Uterus (tissue), 2 donors: ENCODE measurements at regions not wholly inside any gene's neighbourhood (a gene's known extent, or its start where the extent isn't known, plus 50 kb on each side); places are given as distances from the start of the nearest gene placed in this dataset.

Experiments used
- CTCF ChIP-seq, 4 experiments: fragments of 200-600 bp in 2 of 4; fragments of 450-650 bp in 2 of 4; sonication (generic) in 2 of 4; IDR thresholded peaks; one replicate each; pipeline ENCODE4 v1.5.1; 2016 to 2019; ENCODE audit warnings: antibody characterized with exemption in 4 of 4, mild to moderate bottlenecking in 2 of 4, moderate library complexity in 1 of 4
- POLR2A ChIP-seq, 2 donors: fragments of 450-650 bp; IDR thresholded peaks; one replicate each; pipeline ENCODE4 v1.6.1; 2016; ENCODE audit warnings: antibody characterized with exemption in 2 of 2, mild to moderate bottlenecking in 1 of 2, moderate library complexity in 1 of 2

- TF ChIP-seq POLR2A (IDR thresholded peaks at IDR 0.05) (no peak), CTCF (IDR thresholded peaks at IDR 0.05) (no peak)
These were observed 87.8 kb upstream of the PCBD1 start for GRCh38 chr10:70976063-70976695.
